ENCODE measurements at regions not wholly inside any gene's neighbourhood (a gene's known extent, or its start where the extent isn't known, plus 50 kb on each side); places are given as distances from the start of the nearest gene placed in this dataset.

DNA sequence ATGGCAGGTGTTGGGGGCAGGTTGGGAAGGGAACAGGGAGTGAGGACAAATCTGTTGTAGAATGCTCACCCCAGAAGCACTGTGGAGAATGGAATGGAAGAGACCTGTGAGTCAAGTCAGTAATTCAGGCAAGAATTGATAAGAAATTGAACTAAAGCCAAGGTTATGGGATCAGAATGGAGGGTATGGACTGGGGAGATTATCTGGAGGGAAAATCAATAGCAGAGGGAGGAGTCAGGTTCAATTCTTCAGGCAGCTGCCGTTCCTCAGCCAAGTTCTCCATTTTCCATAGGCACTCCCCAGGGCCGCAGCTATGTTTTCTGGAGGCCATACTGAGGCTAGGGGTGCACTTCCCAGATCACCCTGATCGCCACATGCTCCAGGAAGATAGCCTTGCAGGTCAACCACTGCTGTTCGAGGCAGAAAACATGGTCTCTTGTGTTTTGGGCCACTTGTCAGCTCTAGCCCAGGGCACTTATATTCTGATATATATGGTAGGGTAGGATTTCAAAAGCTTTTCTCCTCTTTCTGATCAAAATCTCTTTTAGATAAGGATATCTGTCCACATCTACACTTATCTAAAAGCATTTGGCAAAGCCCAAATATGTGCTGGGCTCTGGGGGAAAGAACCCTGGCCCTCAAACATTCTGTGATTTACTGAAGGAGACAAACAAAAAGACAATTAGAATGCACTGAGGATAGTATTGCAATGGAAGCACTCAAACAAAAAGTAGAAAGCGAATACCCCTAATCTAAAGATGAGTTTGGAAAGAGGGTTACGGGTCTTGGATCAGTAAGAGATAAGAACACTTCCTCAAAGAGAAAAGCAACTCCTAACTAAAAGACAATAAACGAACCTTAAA lies 92.3 kb downstream of the TMEM212 start:
- TF ChIP-seq POLR2A (IDR thresholded peaks at IDR 0.05) = no peak
- TF ChIP-seq, protein P1, sequence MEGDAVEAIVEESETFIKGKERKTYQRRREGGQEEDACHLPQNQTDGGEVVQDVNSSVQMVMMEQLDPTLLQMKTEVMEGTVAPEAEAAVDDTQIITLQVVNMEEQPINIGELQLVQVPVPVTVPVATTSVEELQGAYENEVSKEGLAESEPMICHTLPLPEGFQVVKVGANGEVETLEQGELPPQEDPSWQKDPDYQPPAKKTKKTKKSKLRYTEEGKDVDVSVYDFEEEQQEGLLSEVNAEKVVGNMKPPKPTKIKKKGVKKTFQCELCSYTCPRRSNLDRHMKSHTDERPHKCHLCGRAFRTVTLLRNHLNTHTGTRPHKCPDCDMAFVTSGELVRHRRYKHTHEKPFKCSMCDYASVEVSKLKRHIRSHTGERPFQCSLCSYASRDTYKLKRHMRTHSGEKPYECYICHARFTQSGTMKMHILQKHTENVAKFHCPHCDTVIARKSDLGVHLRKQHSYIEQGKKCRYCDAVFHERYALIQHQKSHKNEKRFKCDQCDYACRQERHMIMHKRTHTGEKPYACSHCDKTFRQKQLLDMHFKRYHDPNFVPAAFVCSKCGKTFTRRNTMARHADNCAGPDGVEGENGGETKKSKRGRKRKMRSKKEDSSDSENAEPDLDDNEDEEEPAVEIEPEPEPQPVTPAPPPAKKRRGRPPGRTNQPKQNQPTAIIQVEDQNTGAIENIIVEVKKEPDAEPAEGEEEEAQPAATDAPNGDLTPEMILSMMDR (IDR thresholded peaks at IDR 0.05) = no peak
